Jurkat, Clone E6-1 (cell line): ENCODE measurements at regions not wholly inside any gene's neighbourhood (a gene's known extent, or its start where the extent isn't known, plus 50 kb on each side); places are given as distances from the start of the nearest gene placed in this dataset.
"Not testable (repeated sequence)": the region's sequence is repeated elsewhere in the genome, so short reads cannot be mapped to it uniquely, and the experiment has no call there.

Experiments used
- DNase-seq: peaks from one replicate; pipeline ENCODE4 v3.0.0-alpha.2; 2011; ENCODE audit warnings: low read depth, low spot score
- H3K4me3 ChIP-seq: 2 replicates; pipeline ENCODE4 v1.5.1; 2011; ENCODE audit warnings: mild to moderate bottlenecking, low read length, control low read depth, moderate library complexity

GRCh38 chr4:123651536-123652180, 255.1 kb downstream of the SPRY1 start:
- H3K4me3 ChIP-seq: no peak overlapping the region

DNA sequence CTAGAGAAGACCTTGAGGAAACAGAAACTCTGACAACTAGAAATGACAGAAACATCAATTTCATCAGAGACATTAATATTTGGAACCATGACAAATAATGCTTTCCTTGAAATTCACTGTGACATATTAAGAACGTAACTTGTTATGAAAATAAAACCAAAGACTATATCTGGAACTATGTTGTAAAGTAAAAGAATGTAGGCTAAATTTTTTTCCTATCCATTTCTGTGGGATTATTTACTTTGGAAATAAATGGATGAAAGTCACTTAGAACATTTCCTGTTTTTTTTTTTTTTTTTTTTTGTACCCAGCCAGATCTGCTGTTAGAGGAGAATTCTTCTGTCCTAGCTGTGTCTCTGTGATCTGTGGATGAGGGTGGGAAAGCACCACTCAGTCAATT, 255.9 kb downstream of the SPRY1 start:
- H3K4me3 ChIP-seq: no peak overlapping the region
- no peak for DNase-seq

More at GRCh38 chr4:123651536-123652180, 255.1 kb downstream of the SPRY1 start:
- DNase-seq: no peak

- H3K4me3 ChIP-seq: no peak overlapping the region
- DNase-seq: no peak
Observed at GRCh38 chr4:123653236-123653635, 256.6 kb downstream of the SPRY1 start.

DNA sequence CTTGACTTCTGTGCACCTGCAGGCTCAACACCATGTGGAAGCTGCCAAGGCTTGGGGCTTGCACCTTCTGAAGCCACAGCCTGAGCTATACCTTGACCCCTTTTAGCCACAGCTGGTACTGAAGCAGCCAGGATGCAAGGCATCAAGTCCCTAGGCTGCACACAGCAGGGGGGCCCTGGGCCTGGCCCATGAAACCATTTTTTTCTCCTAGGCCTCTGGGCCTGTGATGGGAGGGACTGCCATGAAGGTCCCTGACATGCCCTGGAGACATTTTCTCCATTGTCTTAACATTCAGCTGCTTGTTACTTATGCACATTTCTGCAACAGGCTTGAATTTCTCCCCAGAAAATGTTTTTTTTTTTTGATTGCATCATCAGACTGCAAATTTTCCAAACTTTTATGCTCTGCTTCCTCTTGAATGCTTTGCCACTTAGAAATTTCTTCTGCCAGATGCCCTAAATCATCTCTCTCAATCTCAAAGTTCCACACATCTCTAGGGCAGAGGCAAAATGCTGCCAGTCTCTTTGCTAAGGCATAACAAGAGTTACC, 260.2 kb downstream of the SPRY1 start:
- H3K4me3 ChIP-seq, DNase-seq: not testable (repeated sequence)

- not testable (repeated sequence) for DNase-seq, H3K4me3 ChIP-seq
Observed at GRCh38 chr4:123657606-123658005, 261.0 kb downstream of the SPRY1 start.

GRCh38 chr4:123659262-123659661, 262.7 kb downstream of the SPRY1 start:
- no peak overlapping the region for H3K4me3 ChIP-seq
- no peak for DNase-seq

GRCh38 chr4:123659730-123660129, 263.1 kb downstream of the SPRY1 start:
- no peak overlapping the region for H3K4me3 ChIP-seq
- peak; percentile 23 for DNase-seq

- DNase-seq: peak; percentile 7
- H3K4me3 ChIP-seq: no peak overlapping the region
Observed at GRCh38 chr4:123661080-123661737, 264.6 kb downstream of the SPRY1 start.

- H3K4me3 ChIP-seq: no peak overlapping the region
- DNase-seq: no peak
Observed at GRCh38 chr4:123662827-123663226, 266.2 kb downstream of the SPRY1 start.

DNA sequence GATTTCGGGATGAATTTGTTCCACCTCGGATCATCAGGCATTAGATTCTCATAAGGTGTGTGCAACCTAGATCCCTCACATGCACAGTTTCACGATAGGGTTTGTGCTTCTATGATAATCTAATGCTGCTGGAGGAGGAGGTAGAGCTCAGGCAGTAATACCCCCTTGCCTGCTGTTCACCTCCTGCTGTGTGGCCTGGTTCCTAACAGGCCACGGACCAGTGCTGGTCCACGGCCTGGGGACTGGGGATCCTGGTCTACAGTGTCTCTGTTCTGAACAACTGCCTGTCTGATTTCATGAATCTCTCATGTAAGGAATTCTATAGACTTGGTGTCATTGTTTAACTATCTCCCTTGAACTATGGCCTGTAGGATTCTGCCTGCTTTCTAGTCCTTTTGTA, 269.9 kb downstream of the SPRY1 start:
- DNase-seq: no peak
- H3K4me3 ChIP-seq: no peak overlapping the region

- DNase-seq: no peak
- H3K4me3 ChIP-seq: no peak overlapping the region
Observed at GRCh38 chr4:123667496-123667895, 270.9 kb downstream of the SPRY1 start.

DNA sequence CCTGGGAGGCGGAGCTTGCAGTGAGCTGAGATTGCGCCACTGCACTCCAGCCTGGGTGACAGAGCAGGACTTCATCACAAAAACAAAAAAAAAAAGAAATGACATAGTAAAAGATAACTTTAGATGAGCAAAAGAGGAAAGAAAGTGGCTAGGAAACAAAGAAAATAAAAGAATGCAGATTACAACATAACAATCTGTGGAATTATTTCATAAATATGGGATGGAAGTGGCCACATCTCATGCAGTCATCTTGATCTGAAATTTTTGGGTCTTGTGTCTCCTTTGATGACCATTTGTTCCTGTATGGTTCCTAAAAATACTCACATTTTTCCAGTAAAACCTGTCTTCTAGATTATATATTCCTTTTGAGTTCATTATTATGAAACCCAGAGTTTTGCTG, 271.4 kb downstream of the SPRY1 start:
- no peak overlapping the region for H3K4me3 ChIP-seq
- DNase-seq: no peak

- H3K4me3 ChIP-seq: no peak overlapping the region
- DNase-seq: no peak
Observed at GRCh38 chr4:123671636-123672404, 275.2 kb downstream of the SPRY1 start.

DNA sequence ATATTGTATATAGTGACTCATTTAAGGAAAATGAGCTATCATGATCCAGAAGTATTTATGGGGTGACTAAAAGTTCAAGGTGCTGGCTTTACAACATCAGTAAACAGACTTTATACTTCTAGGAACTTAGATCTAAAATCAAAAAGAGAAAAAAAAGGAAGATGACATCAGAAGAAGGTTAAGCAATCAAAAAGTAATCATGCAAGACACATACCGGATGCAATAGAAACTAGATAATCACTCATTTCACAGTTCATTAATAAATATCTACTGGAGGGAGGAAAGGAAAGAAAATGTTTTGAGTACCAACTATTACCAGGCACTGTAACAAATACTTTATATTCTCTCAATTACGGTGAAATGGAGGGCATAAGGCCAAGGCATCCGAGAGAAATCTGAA, 276.4 kb downstream of the SPRY1 start:
- no peak for DNase-seq

DNA sequence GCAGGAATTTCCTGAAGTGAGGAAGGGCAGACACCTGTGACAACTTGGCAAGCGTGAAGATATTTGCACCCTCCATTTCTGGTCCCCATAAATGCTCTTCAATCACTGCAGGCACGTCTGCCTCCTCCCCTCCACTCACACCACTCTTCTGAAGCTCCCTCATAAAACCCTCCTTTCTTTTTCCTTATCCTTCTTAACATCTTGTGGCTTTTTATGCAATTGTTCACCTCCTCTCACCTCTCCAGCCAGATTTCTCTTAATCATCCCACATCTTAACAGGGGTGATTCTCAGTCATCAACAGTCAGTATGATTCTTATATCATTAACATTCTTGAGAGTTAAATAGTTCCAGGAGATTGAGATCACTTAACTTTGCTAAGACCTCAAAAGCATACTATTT, 277.4 kb downstream of the SPRY1 start:
- DNase-seq: no peak
- no peak overlapping the region for H3K4me3 ChIP-seq

More for the DNA sequence above, 276.4 kb downstream of the SPRY1 start:
- no peak overlapping the region for H3K4me3 ChIP-seq

- no peak overlapping the region for H3K4me3 ChIP-seq
- DNase-seq: no peak
Observed at GRCh38 chr4:123674762-123675465, 278.3 kb downstream of the SPRY1 start.

- H3K4me3 ChIP-seq: no peak overlapping the region
- no peak for DNase-seq
Observed at GRCh38 chr4:123675567-123675966, 279.0 kb downstream of the SPRY1 start.

DNA sequence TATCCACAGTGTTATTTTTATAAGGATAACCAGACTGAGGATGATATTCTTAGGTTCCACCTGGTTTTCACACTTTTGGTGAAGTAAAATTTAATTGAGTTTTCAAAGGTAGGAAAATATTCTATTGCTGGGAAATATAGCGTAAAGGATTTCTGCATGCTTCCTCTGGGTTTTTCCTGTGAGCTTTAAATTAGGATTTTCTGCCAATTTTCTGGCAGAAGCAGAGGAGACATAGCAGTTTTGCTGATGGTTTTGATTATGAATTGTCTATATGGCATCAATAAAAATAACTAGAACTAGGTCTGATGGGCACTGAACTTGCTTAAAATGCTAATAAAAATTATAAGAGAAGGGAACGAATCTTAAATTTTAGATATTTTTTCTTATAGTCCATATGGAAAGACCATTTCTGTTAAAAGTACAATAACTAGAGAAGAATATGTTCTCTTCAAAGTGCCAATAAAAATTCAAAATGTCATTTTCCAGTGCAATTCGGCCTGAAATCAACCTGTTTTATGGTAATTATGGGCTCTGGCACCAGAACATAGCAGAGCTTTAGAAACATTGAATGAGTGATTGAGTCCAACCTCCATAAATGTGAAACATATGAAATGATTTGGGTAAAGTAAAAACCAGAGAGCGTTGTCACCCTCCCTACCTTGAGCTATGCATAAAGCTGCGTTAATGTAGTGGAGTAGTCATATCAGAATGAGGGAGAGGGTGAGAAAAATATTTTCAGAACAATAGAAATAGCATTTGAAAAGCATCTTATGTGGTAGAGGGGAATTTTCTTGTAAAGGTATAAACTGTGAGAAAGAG, 279.7 kb downstream of the SPRY1 start:
- no peak for DNase-seq
- no peak overlapping the region for H3K4me3 ChIP-seq

DNA sequence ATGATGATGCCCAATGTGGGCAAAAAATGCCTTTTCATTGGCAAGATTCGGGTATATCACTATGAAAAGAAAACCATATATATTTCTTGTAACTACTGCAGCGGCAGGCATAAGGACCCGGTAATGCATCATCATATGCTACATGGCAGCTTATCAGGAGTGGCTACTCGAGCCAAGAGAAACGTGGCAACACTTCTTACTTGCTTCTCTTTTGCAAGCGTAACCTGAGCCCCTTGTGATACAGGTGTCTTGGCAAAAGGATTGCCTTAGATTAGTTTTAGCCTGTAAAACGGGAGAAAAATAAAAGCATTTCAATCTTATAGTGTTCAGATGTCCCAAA, 280.3 kb downstream of the SPRY1 start:
- no peak overlapping the region for H3K4me3 ChIP-seq
- no peak for DNase-seq
